Adipocyte (in vitro differentiated cells): ENCODE measurements at regions not wholly inside any gene's neighbourhood (a gene's known extent, or its start where the extent isn't known, plus 50 kb on each side); places are given as distances from the start of the nearest gene placed in this dataset.
A peak's percentile ranks its signal among the peaks of the same experiment; 100 is the strongest.

Experiments
- DNase-seq: peaks from one replicate; pipeline ENCODE4 v3.0.0-alpha.2; 2015; ENCODE audit warnings: low read depth
- H3K27me3 ChIP-seq: replicated peaks from 2 replicates; pipeline ENCODE4 v1.7.0; 2013; ENCODE audit warnings: mild to moderate bottlenecking, low read length, moderate library complexity; ENCODE audit not compliant: control insufficient read depth, insufficient read depth
- H3K36me3 ChIP-seq: 2 replicates; pipeline ENCODE4 v1.7.0; 2013; ENCODE audit warnings: low read length, mild to moderate bottlenecking, moderate library complexity; ENCODE audit not compliant: control insufficient read depth, insufficient read depth, severe bottlenecking
- H3K4me1 ChIP-seq: 2 replicates; pipeline ENCODE4 v1.7.0; 2013; ENCODE audit warnings: mild to moderate bottlenecking, low read length, moderate library complexity; ENCODE audit not compliant: control insufficient read depth, insufficient read depth
- H3K4me3 ChIP-seq: 2 replicates; pipeline ENCODE4 v1.7.0; 2013; ENCODE audit warnings: mild to moderate bottlenecking, low read length, moderate library complexity
- H3K9ac ChIP-seq: 2 replicates; pipeline ENCODE4 v1.7.0; 2013; ENCODE audit warnings: mild to moderate bottlenecking, low read length, moderate library complexity
- H3K9me3 ChIP-seq: 2 replicates; pipeline ENCODE4 v1.7.0; 2013; ENCODE audit warnings: mild to moderate bottlenecking, low read length, moderate library complexity; ENCODE audit not compliant: control insufficient read depth

GRCh38 chr6:155509743-155510475 is 54.3 kb upstream of the NOX3 start:
- Histone ChIP-seq H3K27me3 (no peaks in the 10 kb centered on the region), H3K4me1 (no peaks in the 10 kb centered on the region), H3K9ac (no peak overlapping the region), H3K36me3 (no peaks in the 10 kb centered on the region), H3K4me3 (no peak overlapping the region), H3K9me3 (no peaks in the 10 kb centered on the region)
- no peak for DNase-seq

GRCh38 chr6:155505608-155505989 is 50.0 kb upstream of the NOX3 start:
- Histone ChIP-seq H3K27me3 (no peaks in the 10 kb centered on the region), H3K4me1 (no peaks in the 10 kb centered on the region), H3K9me3 (no peaks in the 10 kb centered on the region), H3K4me3 (no peak overlapping the region), H3K36me3 (no peaks in the 10 kb centered on the region), H3K9ac (no peak overlapping the region)
- peak; percentile 21 for DNase-seq
